Stomach (tissue), 8 donors: ENCODE measurements at regions not wholly inside any gene's neighbourhood (a gene's known extent, or its start where the extent isn't known, plus 50 kb on each side); places are given as distances from the start of the nearest gene placed in this dataset.

Source experiments
- DNase-seq, 2 donors: peaks; one replicate each; pipeline versions ENCODE4 v3.0.0 to v3.0.0-alpha.2; 2013 to 2019
- H3K27ac ChIP-seq, 5 donors: fragments of 200-600 bp in 4 of 5; sonication (generic) in 4 of 5; one replicate each; pipeline ENCODE4 v1.5.1; 2013 to 2019; ENCODE audit warnings: mild to moderate bottlenecking in 1 of 5, moderate library complexity in 1 of 5
- H3K27me3 ChIP-seq, 3 donors: fragments of 200-600 bp; sonication (generic); one replicate each; pipeline ENCODE4 v1.5.1; 2017 to 2019; ENCODE audit warnings: mixed run types in 1 of 3
- H3K36me3 ChIP-seq, 4 donors: fragments of 200-600 bp; sonication (generic); 1 replicate in 3 of 4; 2 replicates in 1 of 4; pipeline ENCODE4 v1.5.1; 2016 to 2019
- H3K4me1 ChIP-seq, 4 donors: fragments of 200-600 bp; sonication (generic); one replicate each; pipeline ENCODE4 v1.5.1; 2016 to 2019
- H3K4me3 ChIP-seq, 4 donors: fragments of 200-600 bp; sonication (generic) in 3 of 4; one replicate each; pipeline ENCODE4 v1.5.1; 2016 to 2019; ENCODE audit warnings: mild to moderate bottlenecking in 1 of 4
- H3K9me3 ChIP-seq, 4 donors: fragments of 200-600 bp; sonication (generic); one replicate each; pipeline ENCODE4 v1.5.1; 2016 to 2019
- CTCF ChIP-seq, 7 experiments: fragments of 450-650 bp in 4 of 7; fragments of 200-600 bp in 3 of 7; sonication (generic) in 3 of 7; IDR thresholded peaks; one replicate each; pipeline ENCODE4 v1.5.1; 2016 to 2019; ENCODE audit warnings: antibody characterized with exemption in 7 of 7, control low read depth in 2 of 7, mild to moderate bottlenecking in 1 of 7
- EP300 ChIP-seq: sonication (generic); formaldehyde crosslinking; IDR thresholded peaks from one replicate; pipeline ENCODE4 v1.6.1; 2017; ENCODE audit warnings: antibody characterized with exemption
- POLR2A ChIP-seq, 4 donors: fragments of 450-650 bp; IDR thresholded peaks; one replicate each; pipeline ENCODE4 v1.6.1; 2016; ENCODE audit warnings: antibody characterized with exemption in 4 of 4, control low read depth in 2 of 4, mild to moderate bottlenecking in 1 of 4, moderate library complexity in 1 of 4
- POLR2AphosphoS5 ChIP-seq, 3 donors: sonication (generic); formaldehyde crosslinking; IDR thresholded peaks; one replicate each; pipeline ENCODE4 v1.6.1; 2016; ENCODE audit warnings: antibody characterized with exemption in 3 of 3
- WGBS, 5 donors: extraction: QIAGEN DNeasy Blood & Tissue Kit in 3 of 5; methylation state at CpG; one replicate each; pipeline versions ENCODE4 v1.1.5 to v1.1.7; 2013 to 2018; 5-methylcytosine and 5-hydroxymethylcytosine counted together
- intact Hi-C: fragments of 100-400 bp; cut with DNase I; formaldehyde crosslinking; loops from one replicate; pipeline ENCODE4 v1.15.1; 2023; ENCODE audit warnings: low total_unique reads
- donor health status: healthy with polysubstance abuse.
- donor health status: Bipolar disorder and iron deficiency.
- donor health status: healthy.

GRCh38 chr6:159564456-159564855 lies 128.6 kb downstream of the SOD2 start:
- DNase-seq: peak in 1 of 2 donors; percentile 16
- H3K27ac ChIP-seq: no peak overlapping the region
- H3K27me3 ChIP-seq: no peaks in the 10 kb centered on the region
- 52 to 63% (median 58%) methylated on average over 5 of the region's 5 CpGs for WGBS, 5 donors
- intact Hi-C loops: no loop called here
- no peak overlapping the region for H3K4me3 ChIP-seq
- no peaks in the 10 kb centered on the region for H3K36me3 ChIP-seq
- no peaks in the 10 kb centered on the region for H3K4me1 ChIP-seq
- TF ChIP-seq POLR2AphosphoS5 (IDR thresholded peaks at IDR 0.05): no peak
- TF ChIP-seq CTCF (IDR thresholded peaks at IDR 0.05): no peak
- TF ChIP-seq POLR2A (IDR thresholded peaks at IDR 0.05): no peak
- no peak for TF ChIP-seq EP300
- H3K9me3 ChIP-seq: peaks cover 0 to 5% (median 3%) of the 10 kb centered on the region in 4 donors

- intact Hi-C loops: no loop called here
- H3K27me3 ChIP-seq: no peaks in the 10 kb centered on the region
- WGBS, 5 donors: 67 to 77% (median 71%) methylated on average over 4 of the region's 4 CpGs
- no peaks in the 10 kb centered on the region for H3K9me3 ChIP-seq
- peak in 1 of 2 donors; percentile 48 for DNase-seq
- TF ChIP-seq POLR2A (IDR thresholded peaks at IDR 0.05) (no peak), CTCF (IDR thresholded peaks at IDR 0.05) (no peak), POLR2AphosphoS5 (IDR thresholded peaks at IDR 0.05) (no peak), EP300 (no peak)
- no peaks in the 10 kb centered on the region for H3K4me1 ChIP-seq
- H3K4me3 ChIP-seq: no peak overlapping the region
- H3K27ac ChIP-seq: no peak overlapping the region
- H3K36me3 ChIP-seq: no peaks in the 10 kb centered on the region
Measured at GRCh38 chr6:159557031-159557430, 136.0 kb downstream of the SOD2 start.

GRCh38 chr6:159555082-159555875 lies 137.8 kb downstream of the SOD2 start:
- Histone ChIP-seq H3K36me3 (no peaks in the 10 kb centered on the region), H3K4me3 (no peak overlapping the region), H3K9me3 (no peaks in the 10 kb centered on the region), H3K4me1 (no peaks in the 10 kb centered on the region), H3K27me3 (no peaks in the 10 kb centered on the region), H3K27ac (no peak overlapping the region)
- DNase-seq: no peak
- 65 to 72% (median 68%) methylated on average over 5 of the region's 5 CpGs for WGBS, 5 donors
- TF ChIP-seq CTCF (IDR thresholded peaks at IDR 0.05) (no peak), EP300 (no peak), POLR2A (IDR thresholded peaks at IDR 0.05) (no peak), POLR2AphosphoS5 (IDR thresholded peaks at IDR 0.05) (no peak)
- intact Hi-C loops: no loop called here

GRCh38 chr6:159541296-159541695 lies 151.7 kb downstream of the SOD2 start:
- H3K36me3 ChIP-seq: no peaks in the 10 kb centered on the region
- H3K4me3 ChIP-seq: no peak overlapping the region
- WGBS, 5 donors: 59 to 70% (median 66%) methylated on average over 2 of the region's 2 CpGs
- H3K4me1 ChIP-seq: no peaks in the 10 kb centered on the region
- no peaks in the 10 kb centered on the region for H3K27me3 ChIP-seq
- intact Hi-C loops: no loop called here
- H3K27ac ChIP-seq: no peak overlapping the region
- no peaks in the 10 kb centered on the region for H3K9me3 ChIP-seq
- TF ChIP-seq EP300: no peak
- no peak for TF ChIP-seq POLR2AphosphoS5 (IDR thresholded peaks at IDR 0.05)
- TF ChIP-seq POLR2A (IDR thresholded peaks at IDR 0.05): no peak
- no peak for TF ChIP-seq CTCF (IDR thresholded peaks at IDR 0.05)
- no peak for DNase-seq
